Osteocyte (in vitro differentiated cells): ENCODE measurements at regions not wholly inside any gene's neighbourhood (a gene's known extent, or its start where the extent isn't known, plus 50 kb on each side); places are given as distances from the start of the nearest gene placed in this dataset.

Experiments used
- DNase-seq: peaks from one replicate; pipeline ENCODE4 v3.0.0; 2021; ENCODE audit warnings: mixed read lengths; ENCODE audit not compliant: unreplicated experiment; ENCODE audit errors: extremely low spot score
- H3K27ac Mint-ChIP-seq: one replicate; pipeline ENCODE4 v1.8.0; 2021; ENCODE audit warnings: mild to moderate bottlenecking, mixed read lengths; ENCODE audit not compliant: unreplicated experiment
- H3K27me3 Mint-ChIP-seq: one replicate; pipeline ENCODE4 v1.8.0; 2021; ENCODE audit warnings: mixed read lengths; ENCODE audit not compliant: unreplicated experiment
- H3K36me3 Mint-ChIP-seq: one replicate; pipeline ENCODE4 v1.8.0; 2021; ENCODE audit warnings: mixed read lengths; ENCODE audit not compliant: unreplicated experiment
- H3K4me1 Mint-ChIP-seq: one replicate; pipeline ENCODE4 v1.8.0; 2021; ENCODE audit warnings: mixed read lengths; ENCODE audit not compliant: unreplicated experiment
- H3K4me3 Mint-ChIP-seq: one replicate; pipeline ENCODE4 v1.8.0; 2021; ENCODE audit warnings: mild to moderate bottlenecking, moderate library complexity, mixed read lengths; ENCODE audit not compliant: unreplicated experiment
- H3K9me3 Mint-ChIP-seq: one replicate; pipeline ENCODE4 v1.8.0; 2021; ENCODE audit warnings: mixed read lengths; ENCODE audit not compliant: unreplicated experiment
- CTCF ChIP-seq: fragments of 200-600 bp; sonication (generic); IDR thresholded peaks from 2 replicates; pipeline ENCODE4 v1.5.0; 2021; ENCODE audit warnings: antibody characterized with exemption, mild to moderate bottlenecking, moderate library complexity

- peaks cover 6% of the 10 kb centered on the region for H3K9me3 Mint-ChIP-seq
These were observed 980.9 kb downstream of the BRINP3 start for GRCh38 chr1:189496768-189497167.

GRCh38 chr1:189499736-189500135, 977.9 kb downstream of the BRINP3 start:
- no peak overlapping the region for H3K27ac Mint-ChIP-seq

More at GRCh38 chr1:189496768-189497167, 980.9 kb downstream of the BRINP3 start:
- H3K27ac Mint-ChIP-seq, result no peak overlapping the region
- TF ChIP-seq CTCF, result no peak
- H3K4me3 Mint-ChIP-seq, result no peak overlapping the region
- DNase-seq, result no peak
- peaks cover 6% of the 10 kb centered on the region for H3K27me3 Mint-ChIP-seq
- no peaks in the 10 kb centered on the region for H3K36me3 Mint-ChIP-seq
- H3K4me1 Mint-ChIP-seq, result peaks cover 9% of the 10 kb centered on the region

GRCh38 chr1:189500778-189501177, 976.9 kb downstream of the BRINP3 start:
- Mint-ChIP-seq H3K4me1 (peaks cover 19% of the 10 kb centered on the region), H3K27ac (peak overlapping the region; percentile 8), H3K36me3 (no peaks in the 10 kb centered on the region), H3K4me3 (no peak overlapping the region), H3K27me3 (no peaks in the 10 kb centered on the region), H3K9me3 (peaks cover 8% of the 10 kb centered on the region)
- no peak for TF ChIP-seq CTCF
- DNase-seq, result no peak

More at GRCh38 chr1:189499736-189500135, 977.9 kb downstream of the BRINP3 start:
- TF ChIP-seq CTCF, result no peak
- H3K4me1 Mint-ChIP-seq, result peaks cover 19% of the 10 kb centered on the region
- H3K36me3 Mint-ChIP-seq, result no peaks in the 10 kb centered on the region
- H3K4me3 Mint-ChIP-seq, result no peak overlapping the region
- H3K27me3 Mint-ChIP-seq, result no peaks in the 10 kb centered on the region
- no peak for DNase-seq
- peaks cover 6% of the 10 kb centered on the region for H3K9me3 Mint-ChIP-seq

- H3K27ac Mint-ChIP-seq, result no peak overlapping the region
- no peaks in the 10 kb centered on the region for H3K27me3 Mint-ChIP-seq
- no peaks in the 10 kb centered on the region for H3K36me3 Mint-ChIP-seq
- no peak overlapping the region for H3K4me3 Mint-ChIP-seq
- H3K9me3 Mint-ChIP-seq, result peaks cover 17% of the 10 kb centered on the region
- TF ChIP-seq CTCF, result no peak
- no peak for DNase-seq
- H3K4me1 Mint-ChIP-seq, result peaks cover 3% of the 10 kb centered on the region
These were observed 966.8 kb downstream of the BRINP3 start for GRCh38 chr1:189510827-189511226.

GRCh38 chr1:189513091-189513490, 964.6 kb downstream of the BRINP3 start:
- Mint-ChIP-seq H3K9me3 (peaks cover 23% of the 10 kb centered on the region), H3K27me3 (no peaks in the 10 kb centered on the region), H3K4me3 (no peak overlapping the region), H3K27ac (no peak overlapping the region), H3K36me3 (peaks cover 5% of the 10 kb centered on the region), H3K4me1 (no peaks in the 10 kb centered on the region)
- DNase-seq, result no peak
- TF ChIP-seq CTCF, result no peak
